C4-2B (cell line): ENCODE measurements at regions not wholly inside any gene's neighbourhood (a gene's known extent, or its start where the extent isn't known, plus 50 kb on each side); places are given as distances from the start of the nearest gene placed in this dataset.

ENCODE experiments used
- CTCF ChIP-seq: fragments of 450-650 bp; conservative IDR thresholded peaks from 2 replicates; pipeline ENCODE4 v1.5.1; 2017; ENCODE audit warnings: mild to moderate bottlenecking
- ZFX ChIP-seq: fragments of 450-650 bp; IDR thresholded peaks from 2 replicates; pipeline ENCODE4 v1.6.1; 2017

GRCh38 chr17:72461757-72462156, 340.9 kb downstream of the SOX9 start:
- TF ChIP-seq CTCF (no peak), ZFX (no peak)
